ENCODE measurements at regions not wholly inside any gene's neighbourhood (a gene's known extent, or its start where the extent isn't known, plus 50 kb on each side); places are given as distances from the start of the nearest gene placed in this dataset.

- H3K4me3 ChIP-seq, result no peak overlapping the region
- H3K4me1 ChIP-seq, result no peaks in the 10 kb centered on the region
- no peaks in the 10 kb centered on the region for H4K20me1 ChIP-seq
- no peak for TF ChIP-seq Cebpa-rat (IDR thresholded peaks at IDR 0.05)
- H3K9ac ChIP-seq, result no peak overlapping the region
- no peak overlapping the region for H3K27ac ChIP-seq
- no peak overlapping the region for H3K4me2 ChIP-seq
- no peaks in the 10 kb centered on the region for H3K36me3 ChIP-seq
- H3K27me3 ChIP-seq, result no peaks in the 10 kb centered on the region
- H3K9me3 ChIP-seq (replicated peaks in 1 of 11), result no peaks in the 10 kb centered on the region
These were observed 116.7 kb upstream of the LARGE1 start for GRCh38 chr22:34036931-34037330.

- Histone ChIP-seq H3K9me3 (replicated peaks in 1 of 11) (no peaks in the 10 kb centered on the region), H3K4me3 (no peak overlapping the region), H3K4me2 (no peak overlapping the region), H4K20me1 (no peaks in the 10 kb centered on the region), H3K27ac (no peak overlapping the region), H3K9ac (no peak overlapping the region), H3K4me1 (no peaks in the 10 kb centered on the region), H3K27me3 (no peaks in the 10 kb centered on the region), H3K36me3 (no peaks in the 10 kb centered on the region)
- no peak for TF ChIP-seq Cebpa-rat (IDR thresholded peaks at IDR 0.05)
These were observed 118.7 kb upstream of the LARGE1 start for GRCh38 chr22:34038801-34039555.

GRCh38 chr22:34045311-34045710 is 125.0 kb upstream of the LARGE1 start:
- H3K9me3 ChIP-seq (replicated peaks in 1 of 11), result no peaks in the 10 kb centered on the region

GRCh38 chr22:34055525-34056200 is 135.4 kb upstream of the LARGE1 start:
- H4K20me1 ChIP-seq, result no peaks in the 10 kb centered on the region

More at GRCh38 chr22:34045311-34045710, 125.0 kb upstream of the LARGE1 start:
- Histone ChIP-seq H3K4me1 (no peaks in the 10 kb centered on the region), H3K9ac (no peak overlapping the region), H3K27me3 (no peaks in the 10 kb centered on the region), H3K27ac (no peak overlapping the region), H3K36me3 (no peaks in the 10 kb centered on the region), H3K4me2 (no peak overlapping the region), H3K4me3 (no peak overlapping the region), H4K20me1 (no peaks in the 10 kb centered on the region)
- no peak for TF ChIP-seq Cebpa-rat (IDR thresholded peaks at IDR 0.05)

GRCh38 chr22:34057726-34058125 is 137.4 kb upstream of the LARGE1 start:
- no peak overlapping the region for H3K27ac ChIP-seq
- TF ChIP-seq Cebpa-rat (IDR thresholded peaks at IDR 0.05), result no peak
- no peak overlapping the region for H3K4me3 ChIP-seq
- no peaks in the 10 kb centered on the region for H3K4me1 ChIP-seq
- H3K27me3 ChIP-seq, result no peaks in the 10 kb centered on the region
- peaks cover 20 to 39% (median 27%) of the 10 kb centered on the region in 11 experiments for H3K9me3 ChIP-seq (replicated peaks in 1 of 11)
- H3K36me3 ChIP-seq, result no peaks in the 10 kb centered on the region
- H3K4me2 ChIP-seq, result no peak overlapping the region
- H4K20me1 ChIP-seq, result no peaks in the 10 kb centered on the region
- no peak overlapping the region for H3K9ac ChIP-seq

More at GRCh38 chr22:34055525-34056200, 135.4 kb upstream of the LARGE1 start:
- H3K4me2 ChIP-seq, result no peak overlapping the region
- TF ChIP-seq Cebpa-rat (IDR thresholded peaks at IDR 0.05), result 0 out of 22 replicates have a peak, but pooled peaks of 1 of the 11 experiments have one; percentile 27
- peaks cover 20 to 34% (median 25%) of the 10 kb centered on the region in 11 experiments for H3K9me3 ChIP-seq (replicated peaks in 1 of 11)
- no peaks in the 10 kb centered on the region for H3K27me3 ChIP-seq
- no peak overlapping the region for H3K4me3 ChIP-seq
- H3K36me3 ChIP-seq, result no peaks in the 10 kb centered on the region
- no peaks in the 10 kb centered on the region for H3K4me1 ChIP-seq
- no peak overlapping the region for H3K27ac ChIP-seq
- H3K9ac ChIP-seq, result no peak overlapping the region

- no peaks in the 10 kb centered on the region for H3K27me3 ChIP-seq
- no peak overlapping the region for H3K4me3 ChIP-seq
- no peaks in the 10 kb centered on the region for H4K20me1 ChIP-seq
- H3K36me3 ChIP-seq, result no peaks in the 10 kb centered on the region
- no peak overlapping the region; a peak in 1 of 22 replicates for H3K27ac ChIP-seq
- H3K4me1 ChIP-seq, result 0 out of 20 replicates have a peak, but pooled peaks cover 0 to 6% (median 0%) of the 10 kb centered on the region in 10 experiments
- peaks cover 5 to 16% (median 10%) of the 10 kb centered on the region in 11 experiments for H3K9me3 ChIP-seq (replicated peaks in 1 of 11)
- TF ChIP-seq Cebpa-rat (IDR thresholded peaks at IDR 0.05), result no peak
- no peak overlapping the region for H3K9ac ChIP-seq
- no peak overlapping the region; a peak in 2 of 22 replicates for H3K4me2 ChIP-seq
These were observed 144.4 kb upstream of the LARGE1 start for GRCh38 chr22:34064696-34065095.

- H3K9me3 ChIP-seq (replicated peaks in 1 of 11), result no peaks in the 10 kb centered on the region
- H4K20me1 ChIP-seq, result no peaks in the 10 kb centered on the region
- no peaks in the 10 kb centered on the region for H3K36me3 ChIP-seq
- no peak overlapping the region for H3K9ac ChIP-seq
- no peaks in the 10 kb centered on the region for H3K27me3 ChIP-seq
- no peak for TF ChIP-seq Cebpa-rat (IDR thresholded peaks at IDR 0.05)
- no peak overlapping the region for H3K4me2 ChIP-seq
- no peak overlapping the region for H3K4me3 ChIP-seq
- 0 out of 20 replicates have a peak, but pooled peaks cover 0 to 6% (median 0%) of the 10 kb centered on the region in 10 experiments for H3K4me1 ChIP-seq
- no peak overlapping the region for H3K27ac ChIP-seq
These were observed 146.8 kb upstream of the LARGE1 start for GRCh38 chr22:34067031-34067430.

GRCh38 chr22:34068001-34068400 is 147.7 kb upstream of the LARGE1 start:
- no peak for TF ChIP-seq Cebpa-rat (IDR thresholded peaks at IDR 0.05)
- 0 out of 20 replicates have a peak, but pooled peaks cover 0 to 6% (median 0%) of the 10 kb centered on the region in 10 experiments for H3K4me1 ChIP-seq
- H3K27me3 ChIP-seq, result no peaks in the 10 kb centered on the region

GRCh38 chr22:34070051-34070450 is 149.8 kb upstream of the LARGE1 start:
- no peaks in the 10 kb centered on the region for H3K4me1 ChIP-seq
- TF ChIP-seq Cebpa-rat (IDR thresholded peaks at IDR 0.05), result no peak
- H3K9ac ChIP-seq, result no peak overlapping the region
- H4K20me1 ChIP-seq, result no peaks in the 10 kb centered on the region
- H3K9me3 ChIP-seq (replicated peaks in 1 of 11), result no peaks in the 10 kb centered on the region
- no peak overlapping the region for H3K27ac ChIP-seq
- H3K27me3 ChIP-seq, result no peaks in the 10 kb centered on the region
- H3K4me2 ChIP-seq, result no peak overlapping the region
- no peaks in the 10 kb centered on the region for H3K36me3 ChIP-seq
- no peak overlapping the region for H3K4me3 ChIP-seq

More at GRCh38 chr22:34068001-34068400, 147.7 kb upstream of the LARGE1 start:
- no peaks in the 10 kb centered on the region for H3K9me3 ChIP-seq (replicated peaks in 1 of 11)
- no peak overlapping the region for H3K4me3 ChIP-seq
- H3K36me3 ChIP-seq, result no peaks in the 10 kb centered on the region
- no peaks in the 10 kb centered on the region for H4K20me1 ChIP-seq
- H3K4me2 ChIP-seq, result no peak overlapping the region
- H3K9ac ChIP-seq, result no peak overlapping the region
- no peak overlapping the region for H3K27ac ChIP-seq
